ENCODE measurements at regions not wholly inside any gene's neighbourhood (a gene's known extent, or its start where the extent isn't known, plus 50 kb on each side); places are given as distances from the start of the nearest gene placed in this dataset.

DNA sequence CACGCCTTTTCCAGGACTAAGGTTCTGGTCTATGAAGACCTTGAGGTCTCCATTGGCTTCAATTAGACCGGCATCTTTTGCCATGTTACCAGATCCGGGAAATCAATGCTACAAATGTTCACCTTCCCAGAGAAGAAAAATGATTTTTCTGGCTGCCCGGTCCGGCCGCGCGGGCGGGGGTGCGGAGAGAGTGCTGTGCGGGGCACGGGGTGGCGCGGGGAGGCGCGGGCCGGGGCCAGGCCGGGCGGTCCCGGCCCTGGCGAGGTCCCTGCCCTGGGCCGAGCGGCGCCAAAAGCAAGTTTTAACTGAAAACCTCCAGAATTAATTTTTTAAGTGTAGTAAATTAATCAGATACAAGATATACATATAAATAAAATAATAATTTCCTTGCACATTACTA lies 128.2 kb downstream of the MINAR1 start:
- TF ChIP-seq, protein P1, sequence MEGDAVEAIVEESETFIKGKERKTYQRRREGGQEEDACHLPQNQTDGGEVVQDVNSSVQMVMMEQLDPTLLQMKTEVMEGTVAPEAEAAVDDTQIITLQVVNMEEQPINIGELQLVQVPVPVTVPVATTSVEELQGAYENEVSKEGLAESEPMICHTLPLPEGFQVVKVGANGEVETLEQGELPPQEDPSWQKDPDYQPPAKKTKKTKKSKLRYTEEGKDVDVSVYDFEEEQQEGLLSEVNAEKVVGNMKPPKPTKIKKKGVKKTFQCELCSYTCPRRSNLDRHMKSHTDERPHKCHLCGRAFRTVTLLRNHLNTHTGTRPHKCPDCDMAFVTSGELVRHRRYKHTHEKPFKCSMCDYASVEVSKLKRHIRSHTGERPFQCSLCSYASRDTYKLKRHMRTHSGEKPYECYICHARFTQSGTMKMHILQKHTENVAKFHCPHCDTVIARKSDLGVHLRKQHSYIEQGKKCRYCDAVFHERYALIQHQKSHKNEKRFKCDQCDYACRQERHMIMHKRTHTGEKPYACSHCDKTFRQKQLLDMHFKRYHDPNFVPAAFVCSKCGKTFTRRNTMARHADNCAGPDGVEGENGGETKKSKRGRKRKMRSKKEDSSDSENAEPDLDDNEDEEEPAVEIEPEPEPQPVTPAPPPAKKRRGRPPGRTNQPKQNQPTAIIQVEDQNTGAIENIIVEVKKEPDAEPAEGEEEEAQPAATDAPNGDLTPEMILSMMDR (IDR thresholded peaks at IDR 0.05; ENCODE audit: low read depth, low read length), result no peak
- no peak for TF ChIP-seq POLR2A (IDR thresholded peaks at IDR 0.05; ENCODE audit: extremely low read depth, insufficient read length)
- TF ChIP-seq MYC (IDR thresholded peaks at IDR 0.05; ENCODE audit: low read depth, low read length), result no peak
